Activated CD4-positive, alpha-beta memory T cell treated with anti-CD3 and anti-CD28 coated beads for 36 hours (primary cell): ENCODE measurements at regions not wholly inside any gene's neighbourhood (a gene's known extent, or its start where the extent isn't known, plus 50 kb on each side); places are given as distances from the start of the nearest gene placed in this dataset.

Source experiments
- CTCF ChIA-PET: fragments of 350-600 bp; sonication (Branson Sonifier 250); formaldehyde crosslinking; loops from one replicate; lab custom pipeline; 2021; ENCODE audit warnings: antibody characterized with exemption, inconsistent platforms; lab: Charles Lee
- POLR2A ChIA-PET: fragments of 350-600 bp; sonication (Branson Sonifier 250); formaldehyde crosslinking; loops from one replicate; lab custom pipeline; 2021; ENCODE audit warnings: antibody characterized with exemption; lab: Charles Lee
- DNase-seq: peaks from one replicate; pipeline ENCODE4 v3.0.0-alpha.2; 2020
- H3K27ac Mint-ChIP-seq: one replicate; pipeline ENCODE4 v1.8.0; 2021; ENCODE audit warnings: mixed read lengths
- H3K27me3 Mint-ChIP-seq: one replicate; pipeline ENCODE4 v1.8.0; 2021; ENCODE audit warnings: mixed read lengths
- H3K36me3 Mint-ChIP-seq: one replicate; pipeline ENCODE4 v1.8.0; 2021; ENCODE audit warnings: mixed read lengths
- H3K4me1 Mint-ChIP-seq: one replicate; pipeline ENCODE4 v1.8.0; 2021; ENCODE audit warnings: low read depth, mixed read lengths
- H3K4me3 Mint-ChIP-seq: one replicate; pipeline ENCODE4 v1.8.0; 2021; ENCODE audit warnings: mild to moderate bottlenecking, mixed read lengths
- H3K9me3 Mint-ChIP-seq: one replicate; pipeline ENCODE4 v1.8.0; 2021; ENCODE audit warnings: mixed read lengths
- intact Hi-C: fragments of 100-400 bp; cut with micrococcal nuclease; formaldehyde crosslinking; loops from one replicate; pipeline ENCODE4 v1.15.1; 2023

DNA sequence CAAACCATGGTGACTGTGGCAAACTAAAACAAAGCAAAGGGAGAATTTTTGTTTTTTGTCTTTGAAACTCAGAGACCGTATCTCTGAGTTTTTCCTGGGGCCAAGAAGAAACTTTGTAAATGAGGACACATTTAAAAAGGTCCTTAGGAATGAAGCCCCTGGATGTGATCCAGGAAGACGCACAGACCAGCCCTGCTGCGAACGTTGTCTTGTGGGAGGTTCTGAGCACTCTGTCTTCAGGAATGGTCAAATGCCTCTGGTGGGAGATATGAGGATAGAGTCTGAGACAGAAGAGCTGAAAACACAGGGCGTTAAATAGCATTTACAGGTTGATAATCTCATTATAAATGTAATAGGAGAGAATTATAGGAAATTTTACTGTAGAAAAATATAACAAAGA, 893.5 kb upstream of the KLHL29 start:
- no peak for DNase-seq
- CTCF ChIA-PET, result no interaction called here
- Mint-ChIP-seq H3K9me3 (peaks cover 12% of the 10 kb centered on the region), H3K4me3 (no peak overlapping the region), H3K4me1 (no peaks in the 10 kb centered on the region), H3K27me3 (no peaks in the 10 kb centered on the region), H3K36me3 (no peaks in the 10 kb centered on the region), H3K27ac (no peak overlapping the region)
- intact Hi-C loops, result no loop called here
- POLR2A ChIA-PET, result no interaction called here

- H3K9me3 Mint-ChIP-seq, result peaks cover 12% of the 10 kb centered on the region
- H3K36me3 Mint-ChIP-seq, result no peaks in the 10 kb centered on the region
- H3K27ac Mint-ChIP-seq, result no peak overlapping the region
- CTCF ChIA-PET, result no interaction called here
- intact Hi-C loops, result no loop called here
- no peaks in the 10 kb centered on the region for H3K4me1 Mint-ChIP-seq
- POLR2A ChIA-PET, result no interaction called here
- no peaks in the 10 kb centered on the region for H3K27me3 Mint-ChIP-seq
- H3K4me3 Mint-ChIP-seq, result no peak overlapping the region
- no peak for DNase-seq
Measured at GRCh38 chr2:22494156-22494555, 890.8 kb upstream of the KLHL29 start.

DNA sequence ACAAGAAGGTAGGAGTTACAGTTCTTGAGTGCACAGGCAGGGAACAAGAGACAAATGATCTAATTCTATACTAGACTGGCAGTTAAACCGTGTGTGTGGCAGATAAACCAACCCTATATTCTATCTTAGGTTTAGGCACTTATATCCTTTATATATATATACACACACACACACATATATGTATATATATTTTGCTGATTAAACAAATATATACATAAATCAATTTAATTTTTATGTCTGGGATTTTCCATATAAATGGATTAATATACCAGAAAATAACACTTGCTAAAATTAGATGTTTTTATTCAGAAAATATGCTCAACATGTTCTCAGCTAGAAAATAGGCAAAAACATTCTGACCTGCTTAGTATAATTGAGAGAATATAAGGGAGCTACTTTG, 887.9 kb upstream of the KLHL29 start:
- POLR2A ChIA-PET, result no interaction called here
- no peaks in the 10 kb centered on the region for H3K27me3 Mint-ChIP-seq
- no peak overlapping the region for H3K4me3 Mint-ChIP-seq
- intact Hi-C loops, result no loop called here
- DNase-seq, result no peak
- no peaks in the 10 kb centered on the region for H3K4me1 Mint-ChIP-seq
- no peaks in the 10 kb centered on the region for H3K36me3 Mint-ChIP-seq
- H3K9me3 Mint-ChIP-seq, result peaks cover 6% of the 10 kb centered on the region
- CTCF ChIA-PET, result no interaction called here
- no peak overlapping the region for H3K27ac Mint-ChIP-seq

GRCh38 chr2:22497789-22498188, 887.2 kb upstream of the KLHL29 start:
- H3K4me1 Mint-ChIP-seq, result no peaks in the 10 kb centered on the region
- intact Hi-C loops, result no loop called here
- no peaks in the 10 kb centered on the region for H3K36me3 Mint-ChIP-seq
- H3K9me3 Mint-ChIP-seq, result peaks cover 7% of the 10 kb centered on the region
- no peak for DNase-seq
- ChIA-PET POLR2A (no interaction called here), CTCF (no interaction called here)
- no peak overlapping the region for H3K27ac Mint-ChIP-seq
- no peaks in the 10 kb centered on the region for H3K27me3 Mint-ChIP-seq
- no peak overlapping the region for H3K4me3 Mint-ChIP-seq

- Mint-ChIP-seq H3K27me3 (no peaks in the 10 kb centered on the region), H3K4me1 (no peaks in the 10 kb centered on the region), H3K4me3 (no peak overlapping the region), H3K36me3 (no peaks in the 10 kb centered on the region), H3K27ac (no peak overlapping the region), H3K9me3 (peaks cover 5% of the 10 kb centered on the region)
- no peak for DNase-seq
- ChIA-PET POLR2A (no interaction called here), CTCF (no interaction called here)
- intact Hi-C loops, result no loop called here
Measured at GRCh38 chr2:22499082-22499839, 885.7 kb upstream of the KLHL29 start.

DNA sequence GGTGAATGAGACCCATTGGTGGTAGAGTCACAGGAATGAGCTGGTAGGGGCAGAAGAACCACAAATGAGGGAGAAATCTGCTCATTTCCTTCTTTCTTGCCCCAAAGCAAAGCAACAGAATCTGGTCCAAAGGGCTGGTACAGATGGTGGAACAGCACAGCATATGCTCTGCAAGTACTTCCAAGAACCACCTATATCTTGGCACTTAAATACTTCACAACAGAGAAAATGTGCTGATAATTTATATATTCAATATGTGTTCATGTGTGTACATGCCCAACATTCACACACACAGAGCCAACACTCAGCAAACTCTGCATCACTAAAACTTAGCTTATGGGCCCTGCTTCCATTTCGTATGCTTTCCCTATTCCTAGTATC, 884.4 kb upstream of the KLHL29 start:
- POLR2A ChIA-PET, result no interaction called here

GRCh38 chr2:22501851-22502250, 883.1 kb upstream of the KLHL29 start:
- Mint-ChIP-seq H3K4me3 (no peak overlapping the region), H3K27me3 (no peaks in the 10 kb centered on the region), H3K36me3 (no peaks in the 10 kb centered on the region), H3K4me1 (no peaks in the 10 kb centered on the region), H3K27ac (no peak overlapping the region), H3K9me3 (peaks cover 2% of the 10 kb centered on the region)
- POLR2A ChIA-PET, result no interaction called here
- CTCF ChIA-PET, result no interaction called here
- intact Hi-C loops, result no loop called here
- DNase-seq, result no peak

More for the DNA sequence above, 884.4 kb upstream of the KLHL29 start:
- Mint-ChIP-seq H3K9me3 (peaks cover 2% of the 10 kb centered on the region), H3K4me3 (no peak overlapping the region), H3K27ac (no peak overlapping the region), H3K27me3 (no peaks in the 10 kb centered on the region), H3K36me3 (no peaks in the 10 kb centered on the region), H3K4me1 (no peaks in the 10 kb centered on the region)
- CTCF ChIA-PET, result no interaction called here
- no peak for DNase-seq
- intact Hi-C loops, result no loop called here

GRCh38 chr2:22513563-22513962, 871.4 kb upstream of the KLHL29 start:
- intact Hi-C loops, result no loop called here
- no peak overlapping the region for H3K4me3 Mint-ChIP-seq
- no peaks in the 10 kb centered on the region for H3K4me1 Mint-ChIP-seq
- ChIA-PET POLR2A (no interaction called here), CTCF (no interaction called here)
- H3K9me3 Mint-ChIP-seq, result peaks cover 8% of the 10 kb centered on the region
- H3K27me3 Mint-ChIP-seq, result no peaks in the 10 kb centered on the region
- DNase-seq, result no peak
- H3K36me3 Mint-ChIP-seq, result no peaks in the 10 kb centered on the region
- H3K27ac Mint-ChIP-seq, result no peak overlapping the region

DNA sequence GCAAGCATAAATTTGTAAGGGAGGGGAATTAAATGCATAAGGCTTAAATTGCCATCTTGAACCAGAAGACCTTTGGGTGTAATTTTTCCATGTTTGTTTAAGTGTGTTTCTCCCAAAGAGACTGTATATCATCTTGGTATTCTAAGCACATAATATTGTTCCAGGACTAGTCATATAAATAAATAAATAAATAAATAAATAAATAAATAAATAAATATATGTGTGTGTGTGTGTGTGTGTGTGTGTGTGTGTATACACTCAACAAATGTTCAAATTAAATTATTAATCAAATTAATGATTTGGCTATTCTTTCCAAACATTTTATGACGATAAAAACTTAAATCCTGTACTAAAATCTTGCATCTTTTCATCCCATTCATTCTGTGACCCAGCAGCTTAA, 867.8 kb upstream of the KLHL29 start:
- no peaks in the 10 kb centered on the region for H3K36me3 Mint-ChIP-seq
- no peak overlapping the region for H3K27ac Mint-ChIP-seq
- no peaks in the 10 kb centered on the region for H3K27me3 Mint-ChIP-seq
- intact Hi-C loops, result no loop called here
- POLR2A ChIA-PET, result no interaction called here
- CTCF ChIA-PET, result no interaction called here
- H3K9me3 Mint-ChIP-seq, result peaks cover 13% of the 10 kb centered on the region
- DNase-seq, result no peak
- no peaks in the 10 kb centered on the region for H3K4me1 Mint-ChIP-seq
- no peak overlapping the region for H3K4me3 Mint-ChIP-seq

DNA sequence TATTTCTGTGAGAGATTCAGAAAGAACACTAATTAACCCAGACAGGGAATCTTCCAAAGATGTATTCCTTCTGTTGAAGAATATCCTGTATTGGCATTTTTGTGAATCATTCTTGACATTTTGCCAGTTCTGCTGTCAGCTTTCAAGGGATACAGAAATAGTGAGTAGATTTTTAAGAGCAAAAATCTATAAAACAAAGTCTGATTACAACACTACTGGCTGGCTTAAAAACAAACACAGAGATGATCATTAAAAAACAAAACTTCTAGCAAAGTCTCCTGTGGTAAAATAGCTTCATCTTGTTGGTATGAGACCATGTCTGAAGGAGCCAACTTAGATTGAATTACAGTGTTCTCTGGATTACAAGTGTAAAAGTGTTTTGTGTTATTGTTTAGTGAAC, 866.3 kb upstream of the KLHL29 start:
- no peaks in the 10 kb centered on the region for H3K36me3 Mint-ChIP-seq
- H3K4me1 Mint-ChIP-seq, result no peaks in the 10 kb centered on the region
- CTCF ChIA-PET, result no interaction called here
- intact Hi-C loops, result no loop called here
- H3K9me3 Mint-ChIP-seq, result peaks cover 10% of the 10 kb centered on the region
- no peaks in the 10 kb centered on the region for H3K27me3 Mint-ChIP-seq
- POLR2A ChIA-PET, result no interaction called here
- H3K4me3 Mint-ChIP-seq, result no peak overlapping the region
- DNase-seq, result no peak
- no peak overlapping the region for H3K27ac Mint-ChIP-seq

- Mint-ChIP-seq H3K27me3 (no peaks in the 10 kb centered on the region), H3K36me3 (no peaks in the 10 kb centered on the region), H3K4me1 (no peaks in the 10 kb centered on the region), H3K27ac (no peak overlapping the region), H3K9me3 (peaks cover 10% of the 10 kb centered on the region), H3K4me3 (no peak overlapping the region)
- intact Hi-C loops, result no loop called here
- ChIA-PET POLR2A (no interaction called here), CTCF (no interaction called here)
- DNase-seq, result no peak
Measured at GRCh38 chr2:22520369-22521288, 864.4 kb upstream of the KLHL29 start.

GRCh38 chr2:22521620-22522019, 863.4 kb upstream of the KLHL29 start:
- no peaks in the 10 kb centered on the region for H3K4me1 Mint-ChIP-seq
- peaks cover 10% of the 10 kb centered on the region for H3K9me3 Mint-ChIP-seq
- DNase-seq, result no peak
- H3K36me3 Mint-ChIP-seq, result no peaks in the 10 kb centered on the region
- ChIA-PET POLR2A (no interaction called here), CTCF (no interaction called here)
- H3K27ac Mint-ChIP-seq, result no peak overlapping the region
- H3K4me3 Mint-ChIP-seq, result no peak overlapping the region
- H3K27me3 Mint-ChIP-seq, result no peaks in the 10 kb centered on the region
- intact Hi-C loops, result no loop called here

DNA sequence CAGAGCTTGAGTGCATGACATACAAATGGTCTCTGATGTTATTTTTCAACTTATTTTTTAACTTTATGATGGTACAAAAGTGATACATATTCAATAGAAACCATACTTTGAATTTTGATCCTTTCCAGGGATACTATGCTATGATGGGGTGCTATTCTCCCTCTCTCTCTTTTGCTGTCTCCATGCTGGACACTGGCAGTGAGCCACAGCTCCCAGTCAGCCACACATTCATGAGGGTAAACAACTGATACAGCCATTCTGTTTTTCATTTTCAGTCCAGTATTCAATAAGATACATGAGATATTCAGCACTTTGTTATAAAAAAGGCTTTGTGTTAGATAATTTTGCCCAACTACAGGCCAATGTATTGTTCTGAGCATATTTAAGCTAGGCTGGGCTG, 859.3 kb upstream of the KLHL29 start:
- ChIA-PET POLR2A (no interaction called here), CTCF (no interaction called here)
- no peak for DNase-seq
- Mint-ChIP-seq H3K4me3 (no peak overlapping the region), H3K4me1 (no peaks in the 10 kb centered on the region), H3K36me3 (no peaks in the 10 kb centered on the region), H3K27ac (no peak overlapping the region), H3K9me3 (peaks cover 6% of the 10 kb centered on the region), H3K27me3 (no peaks in the 10 kb centered on the region)
- intact Hi-C loops, result no loop called here
